ENCODE measurements at regions not wholly inside any gene's neighbourhood (a gene's known extent, or its start where the extent isn't known, plus 50 kb on each side); places are given as distances from the start of the nearest gene placed in this dataset.

DNA sequence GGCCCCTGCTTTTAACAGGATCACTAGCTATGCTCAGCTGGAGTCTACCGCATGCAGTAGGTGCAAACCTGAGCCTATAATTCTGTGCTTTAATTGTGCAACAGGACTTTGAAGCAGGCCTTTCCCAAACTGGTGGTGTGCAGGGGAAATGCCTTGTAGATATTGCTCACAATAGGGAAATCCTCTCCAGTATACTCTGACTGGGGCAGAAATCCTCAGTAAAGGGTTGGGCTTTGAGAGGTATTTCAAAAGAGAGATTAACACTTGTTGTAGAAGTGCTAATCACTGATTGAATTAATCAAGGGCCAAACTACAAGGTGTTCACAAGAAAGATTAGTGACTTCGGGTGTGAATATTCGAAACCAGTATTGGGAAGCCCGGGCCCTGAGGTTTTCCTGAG is 58.5 kb upstream of the EXOC6 start:
- TF ChIP-seq, protein P1, sequence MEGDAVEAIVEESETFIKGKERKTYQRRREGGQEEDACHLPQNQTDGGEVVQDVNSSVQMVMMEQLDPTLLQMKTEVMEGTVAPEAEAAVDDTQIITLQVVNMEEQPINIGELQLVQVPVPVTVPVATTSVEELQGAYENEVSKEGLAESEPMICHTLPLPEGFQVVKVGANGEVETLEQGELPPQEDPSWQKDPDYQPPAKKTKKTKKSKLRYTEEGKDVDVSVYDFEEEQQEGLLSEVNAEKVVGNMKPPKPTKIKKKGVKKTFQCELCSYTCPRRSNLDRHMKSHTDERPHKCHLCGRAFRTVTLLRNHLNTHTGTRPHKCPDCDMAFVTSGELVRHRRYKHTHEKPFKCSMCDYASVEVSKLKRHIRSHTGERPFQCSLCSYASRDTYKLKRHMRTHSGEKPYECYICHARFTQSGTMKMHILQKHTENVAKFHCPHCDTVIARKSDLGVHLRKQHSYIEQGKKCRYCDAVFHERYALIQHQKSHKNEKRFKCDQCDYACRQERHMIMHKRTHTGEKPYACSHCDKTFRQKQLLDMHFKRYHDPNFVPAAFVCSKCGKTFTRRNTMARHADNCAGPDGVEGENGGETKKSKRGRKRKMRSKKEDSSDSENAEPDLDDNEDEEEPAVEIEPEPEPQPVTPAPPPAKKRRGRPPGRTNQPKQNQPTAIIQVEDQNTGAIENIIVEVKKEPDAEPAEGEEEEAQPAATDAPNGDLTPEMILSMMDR (IDR thresholded peaks at IDR 0.05) = no peak
- no peak for TF ChIP-seq POLR2A (IDR thresholded peaks at IDR 0.05)
